ENCODE measurements at regions not wholly inside any gene's neighbourhood (a gene's known extent, or its start where the extent isn't known, plus 50 kb on each side); places are given as distances from the start of the nearest gene placed in this dataset.

DNA sequence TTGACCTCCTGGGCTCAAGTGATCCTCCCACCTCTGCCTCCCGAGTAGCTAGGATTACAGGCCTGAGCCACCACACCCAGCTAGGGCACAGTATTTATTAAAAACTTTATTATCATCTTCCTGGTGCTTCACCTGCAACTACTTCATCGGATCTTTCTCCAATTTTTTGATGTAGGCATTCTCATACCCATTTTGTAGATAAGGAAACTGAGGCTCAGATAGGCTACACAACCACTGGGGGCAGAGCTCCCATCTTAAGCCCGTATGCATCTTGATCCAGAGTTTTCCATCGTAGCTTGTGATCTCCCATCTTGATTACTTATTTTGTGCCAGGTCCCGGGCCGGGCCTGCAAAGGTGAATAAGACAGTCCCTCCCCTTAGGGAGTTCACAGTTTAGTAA, 68.1 kb upstream of the BCOR start:
- no peak for DNase-seq (ENCODE audit: low read depth)

DNA sequence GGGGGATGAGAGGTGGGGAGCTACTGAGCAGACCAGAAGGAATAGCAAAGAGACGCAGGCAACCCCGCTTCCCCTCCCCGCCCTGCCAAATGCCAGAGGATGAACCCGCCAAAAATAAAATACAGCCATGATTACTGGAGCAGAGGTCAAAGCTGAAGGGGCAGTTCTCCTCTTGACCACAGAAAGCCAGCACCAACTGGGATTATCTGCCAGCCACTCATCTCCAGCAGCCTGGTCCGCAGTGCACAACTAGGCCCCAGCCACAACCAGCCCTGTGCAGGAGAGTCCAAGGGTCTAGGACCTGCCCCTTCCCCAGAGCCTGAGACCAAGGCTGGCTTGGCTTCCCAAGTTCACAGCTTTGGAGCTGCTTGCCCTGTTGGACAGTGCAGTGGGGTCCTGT, 67.4 kb upstream of the BCOR start:
- no peak for DNase-seq (ENCODE audit: low read depth)

DNA sequence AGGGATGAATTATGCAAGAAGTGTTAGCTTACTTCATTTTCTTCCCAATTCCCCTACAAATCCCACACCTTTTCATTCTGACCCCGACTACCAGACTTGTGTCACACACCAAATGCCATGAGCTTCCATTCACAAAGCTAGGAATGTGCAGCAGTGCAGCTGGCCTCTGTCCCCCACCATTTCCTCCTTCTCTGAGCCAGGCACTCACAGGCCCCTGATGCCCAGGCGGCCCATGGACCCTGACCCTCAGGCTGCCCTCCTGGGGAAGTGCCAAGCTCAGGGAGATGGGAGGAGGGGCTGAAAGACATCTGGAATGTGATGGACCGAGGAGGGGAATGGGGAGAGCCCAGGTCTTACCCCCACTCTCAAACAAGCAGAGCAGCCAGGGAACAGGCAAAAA, 67.0 kb upstream of the BCOR start:
- no peak for DNase-seq (ENCODE audit: low read depth)

DNA sequence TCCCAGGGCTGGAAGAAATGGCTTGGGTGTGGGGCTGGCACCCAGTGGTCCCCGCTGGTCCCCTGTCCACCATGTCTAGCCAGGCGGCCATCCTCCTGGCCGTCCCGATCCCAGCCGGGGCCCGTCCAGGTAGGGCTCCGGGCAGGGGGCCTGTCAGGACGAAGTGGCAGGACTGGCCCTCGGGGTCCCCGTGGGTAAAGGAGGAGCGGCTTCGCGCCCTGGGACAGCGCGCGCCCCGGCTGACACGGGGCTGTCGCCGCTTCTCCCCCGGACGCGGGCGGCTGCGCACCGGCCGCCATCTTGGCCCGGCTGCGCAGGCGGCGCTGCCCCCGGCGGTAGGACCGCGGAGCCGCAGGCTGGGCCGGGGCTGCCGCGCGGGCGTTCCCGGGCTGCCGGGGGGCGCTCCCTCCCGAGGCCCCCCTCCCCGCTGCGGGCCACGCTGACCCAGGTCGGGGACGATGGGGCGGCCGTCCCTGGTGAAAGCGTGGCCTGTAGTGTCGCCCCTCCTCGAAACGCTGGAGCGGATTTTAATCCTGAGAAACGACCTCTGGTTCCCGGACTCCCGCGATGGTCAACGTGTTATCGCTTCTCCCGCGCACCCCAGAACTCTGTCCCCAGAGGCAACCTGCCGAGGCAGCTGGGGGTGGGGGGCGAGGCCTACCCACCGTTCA, 60.4 kb upstream of the BCOR start:
- no peak for DNase-seq (ENCODE audit: low read depth)

DNA sequence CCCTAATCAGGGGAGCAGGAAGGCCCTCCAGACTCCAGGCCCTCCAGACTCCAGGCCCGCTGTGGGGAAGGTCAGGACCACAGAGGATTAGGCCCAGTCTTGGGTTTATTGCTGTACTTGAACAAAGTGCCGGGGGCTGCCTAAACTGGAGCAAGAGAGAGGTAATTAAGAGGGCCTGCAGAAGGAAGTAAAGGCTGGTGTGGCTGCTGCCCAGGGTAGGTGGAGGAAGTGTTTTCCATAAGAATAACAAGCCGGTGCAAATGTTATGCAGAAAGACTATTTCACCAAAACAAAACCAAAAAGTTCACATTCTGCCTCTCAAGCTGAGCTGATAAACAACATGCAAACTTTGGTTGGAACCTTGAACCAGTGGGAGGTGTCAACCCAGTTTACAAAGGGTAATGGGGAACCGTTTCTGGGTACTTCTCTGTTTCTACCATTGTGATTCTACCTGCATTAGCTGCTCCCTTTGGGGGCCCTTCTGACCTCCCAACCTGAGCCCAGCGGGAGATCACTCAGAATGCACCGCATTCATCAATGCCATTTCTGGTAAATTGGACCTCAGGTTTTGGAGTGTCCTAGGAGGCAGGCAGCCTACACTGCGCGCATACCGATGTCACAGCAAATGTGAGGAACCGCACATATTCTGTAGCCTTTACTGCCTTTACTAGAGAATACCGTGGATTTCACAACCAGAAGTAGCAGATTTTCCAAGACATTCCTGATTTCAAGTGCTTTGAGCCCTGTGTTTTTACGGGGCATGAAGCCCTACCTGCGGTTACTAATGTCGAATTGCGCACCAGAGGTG, 59.7 kb upstream of the BCOR start:
- no peak for DNase-seq (ENCODE audit: low read depth)

DNA sequence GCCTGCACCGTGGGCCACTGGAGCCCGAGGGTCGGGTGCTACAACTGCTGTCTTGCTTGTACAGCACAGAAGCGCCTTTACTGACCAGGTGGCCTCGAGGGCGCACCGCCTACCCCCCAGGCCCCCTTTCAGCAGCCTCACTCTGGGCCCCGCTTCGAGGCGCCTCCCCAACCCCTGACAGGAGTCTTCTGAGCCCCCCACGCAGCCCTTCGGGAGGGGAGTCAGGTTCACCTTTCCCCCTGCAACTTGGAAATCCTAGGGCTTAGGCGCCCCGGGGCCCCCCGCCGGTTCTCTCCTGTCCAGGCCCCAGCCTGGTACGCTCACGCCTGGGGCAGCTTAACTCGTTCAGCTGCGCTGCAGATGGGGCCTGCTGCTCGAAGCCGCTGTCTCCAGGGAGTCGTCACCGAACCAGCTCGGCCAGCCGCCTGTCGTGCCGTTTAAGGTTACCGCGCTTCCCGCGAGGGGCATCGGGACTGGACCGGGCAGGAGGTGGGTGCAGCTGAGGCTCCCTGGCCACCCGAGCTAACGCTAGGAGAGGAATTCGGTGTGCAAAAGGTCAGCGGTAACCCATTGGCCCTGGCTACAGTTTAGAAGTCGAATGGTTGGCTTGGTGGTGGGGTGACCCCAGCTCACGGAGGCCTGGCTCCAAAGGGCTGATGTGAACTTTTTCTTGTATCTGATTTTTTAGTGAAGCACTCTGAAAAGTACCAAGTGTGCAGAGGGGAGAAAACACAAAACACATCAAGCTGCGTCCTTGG, 58.9 kb upstream of the BCOR start:
- DNase-seq (ENCODE audit: low read depth), result no peak

DNA sequence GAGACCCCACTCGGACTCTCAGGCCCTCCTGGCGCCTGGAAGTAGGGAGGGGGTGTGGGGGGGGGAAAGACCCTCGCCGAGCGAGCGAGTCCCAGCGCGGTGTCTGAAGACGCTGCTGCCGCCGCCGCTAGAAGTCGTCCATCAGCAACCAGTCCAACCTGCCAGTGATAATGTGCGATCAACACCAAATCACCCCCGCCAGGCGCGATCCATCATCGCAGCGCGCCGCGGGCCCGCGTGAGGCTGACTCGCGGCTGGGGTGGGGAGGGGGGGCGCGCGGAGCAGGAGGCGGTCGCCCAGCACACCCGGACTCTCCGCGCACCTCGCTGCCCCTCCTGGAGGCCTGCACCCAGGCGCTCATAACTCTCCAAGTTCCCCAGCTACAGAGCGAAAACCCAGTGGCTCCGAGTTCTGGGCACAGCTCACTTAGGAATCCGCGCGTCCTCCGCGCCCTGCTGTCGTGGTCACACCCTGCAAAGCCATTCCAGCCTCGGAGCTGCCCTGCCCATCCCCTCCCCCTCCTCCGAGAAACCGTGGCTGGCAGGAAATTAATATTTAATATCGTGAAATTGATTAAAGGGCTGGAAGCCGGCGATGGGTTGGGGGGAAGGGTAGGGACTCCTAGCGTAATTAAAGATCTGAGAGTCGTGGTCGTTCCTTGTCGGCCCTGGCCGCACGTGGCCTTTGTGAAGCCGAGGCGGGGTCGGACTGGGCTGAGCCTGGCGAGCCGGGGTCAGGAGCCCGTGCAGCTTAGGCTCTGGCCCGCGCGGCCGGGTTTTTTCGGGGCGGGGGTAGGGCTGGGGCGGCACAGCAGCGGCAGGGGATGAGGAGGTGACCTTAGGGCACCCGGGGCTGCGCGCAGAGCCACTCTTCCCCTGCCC, 58.1 kb upstream of the BCOR start:
- DNase-seq (ENCODE audit: low read depth), result no peak

DNA sequence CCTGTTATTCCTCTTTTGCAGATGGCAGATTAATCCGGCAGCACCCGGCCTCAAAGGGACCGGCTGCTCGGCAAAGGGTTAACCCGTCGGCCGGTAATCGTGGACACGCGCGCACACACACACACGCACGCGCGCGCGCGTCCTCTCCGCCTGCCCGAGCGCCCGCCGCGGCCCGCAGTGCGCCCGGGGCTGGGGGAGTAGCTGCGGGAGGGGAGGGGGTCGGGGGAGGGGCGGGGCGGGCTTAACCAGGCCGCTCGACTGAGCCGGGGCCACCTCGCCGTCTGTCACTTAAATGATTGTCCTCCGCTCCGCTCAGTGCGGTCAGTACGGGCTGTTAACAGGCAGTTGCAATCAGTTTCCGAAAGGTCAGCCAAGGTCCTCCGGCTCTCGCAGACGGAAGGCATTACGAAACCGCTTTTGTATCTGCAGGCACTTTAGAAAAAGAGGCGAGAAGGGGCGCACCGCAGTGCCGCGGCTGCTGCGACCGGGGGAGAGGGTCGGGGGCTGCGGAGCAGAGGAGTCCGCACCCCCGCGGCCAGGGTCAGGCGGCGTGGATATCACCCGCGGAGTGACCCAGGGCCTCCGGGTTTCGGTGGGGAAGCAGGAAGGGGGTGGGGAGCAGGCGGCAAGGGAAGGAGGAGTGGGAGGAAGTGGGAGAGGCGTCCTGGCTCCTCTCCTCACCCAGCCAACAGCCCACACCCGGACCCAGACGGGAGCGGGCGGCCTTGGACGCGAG, 57.3 kb upstream of the BCOR start:
- DNase-seq (ENCODE audit: low read depth), result no peak

DNA sequence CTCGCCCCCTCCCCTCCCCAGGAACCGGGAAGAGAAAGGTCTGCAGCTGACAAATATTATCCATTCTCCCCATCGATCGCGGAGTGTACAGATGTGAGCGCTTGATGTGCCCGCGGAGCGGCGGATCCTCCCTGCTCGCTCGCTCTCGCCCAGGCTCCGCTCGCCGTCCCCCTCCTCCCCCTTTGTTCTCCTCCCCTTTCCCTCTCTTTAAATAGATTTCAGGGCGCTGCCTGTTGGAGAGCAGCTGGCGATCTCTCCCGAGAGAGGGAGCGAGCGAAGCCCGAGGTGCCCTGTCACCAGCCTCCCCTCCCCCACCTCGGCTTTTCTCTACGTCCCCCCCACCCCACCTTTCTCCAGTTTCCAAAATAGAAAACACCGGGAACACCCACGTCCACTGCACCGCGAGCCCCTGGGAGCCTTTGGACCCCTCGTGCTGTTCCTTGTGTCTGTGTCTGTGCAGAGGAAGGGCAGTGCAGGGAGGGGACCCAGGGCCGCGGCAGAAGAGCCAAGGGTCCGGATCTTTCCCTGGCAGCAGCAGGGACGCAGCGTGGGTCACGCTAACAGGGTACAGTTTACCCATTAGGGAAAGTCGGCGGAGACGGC, 56.6 kb upstream of the BCOR start:
- DNase-seq (ENCODE audit: low read depth), result no peak

DNA sequence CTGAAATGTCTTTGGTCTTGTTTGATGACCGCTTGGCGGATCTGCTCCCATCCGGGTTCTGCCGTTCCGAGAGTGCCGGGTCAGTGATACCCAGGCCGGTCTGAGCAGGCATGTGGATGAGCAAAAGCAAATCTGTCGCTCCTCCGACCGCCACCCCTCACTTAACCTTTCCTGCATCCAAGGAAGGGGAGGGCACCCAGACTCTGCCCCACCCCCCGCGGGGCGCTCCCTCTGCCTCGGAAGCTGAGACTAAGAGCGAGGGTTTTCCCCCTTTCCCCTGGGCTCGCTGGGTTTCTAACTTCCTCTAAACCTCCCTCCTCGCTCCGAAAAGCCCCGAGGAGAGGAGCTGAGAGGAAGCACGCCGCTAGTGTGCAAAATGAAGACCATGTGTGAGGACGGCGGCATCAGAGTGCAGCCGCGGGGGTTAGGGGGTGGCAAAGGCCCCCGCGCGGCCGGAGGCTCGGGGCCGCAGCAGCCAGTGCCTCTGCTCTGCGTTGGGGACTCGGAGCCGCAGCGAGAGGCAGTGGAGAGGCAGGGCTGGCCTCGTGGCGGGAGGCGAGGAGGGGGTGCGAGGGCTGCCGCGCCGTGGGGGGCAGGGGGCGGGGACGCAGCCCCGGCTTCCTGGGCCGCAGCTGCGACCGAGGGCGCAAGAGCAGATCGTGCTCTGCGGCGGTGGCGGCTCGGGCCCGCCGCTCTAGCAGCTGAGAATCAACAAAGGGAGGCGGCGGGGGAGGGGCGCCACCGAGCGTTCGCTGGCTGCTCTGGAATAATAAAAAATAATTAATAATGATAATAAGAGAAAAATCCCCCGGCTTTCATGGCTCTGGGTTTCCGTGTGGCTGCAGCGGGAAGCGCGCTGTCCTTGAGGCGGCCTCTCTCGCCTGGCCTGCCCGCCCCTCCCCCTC, 55.8 kb upstream of the BCOR start:
- DNase-seq (ENCODE audit: low read depth), result no peak

DNA sequence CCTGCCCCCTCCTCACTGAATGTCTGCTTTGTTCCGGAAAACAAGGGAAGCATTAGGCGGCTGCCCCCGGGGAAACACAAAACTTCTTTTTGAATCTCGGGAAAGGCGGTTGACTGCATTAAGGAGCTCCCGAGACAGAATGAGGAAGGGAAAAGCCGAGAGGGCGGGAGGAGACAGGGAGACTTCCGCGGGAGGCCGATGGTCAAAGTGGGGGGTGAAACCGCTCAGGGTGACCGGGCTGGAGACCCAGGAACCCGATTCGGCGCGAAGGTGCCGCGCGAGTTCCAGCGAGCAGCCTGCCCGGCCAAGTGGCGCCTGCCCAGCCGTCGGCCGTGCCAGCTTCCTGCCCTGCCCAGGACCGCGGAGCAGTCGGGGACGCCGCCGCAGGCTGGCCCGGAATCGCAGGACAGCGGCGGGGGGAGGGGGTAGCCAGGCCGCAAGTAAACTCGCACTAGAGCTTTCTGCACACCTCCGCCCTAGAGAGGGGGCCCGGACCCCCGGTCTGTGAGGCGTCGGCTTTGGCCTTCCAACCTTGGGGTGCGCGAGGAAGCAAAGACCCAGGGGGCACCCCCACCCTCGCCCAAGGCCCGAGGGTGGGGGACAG, 55.1 kb upstream of the BCOR start:
- DNase-seq (ENCODE audit: low read depth), result no peak

DNA sequence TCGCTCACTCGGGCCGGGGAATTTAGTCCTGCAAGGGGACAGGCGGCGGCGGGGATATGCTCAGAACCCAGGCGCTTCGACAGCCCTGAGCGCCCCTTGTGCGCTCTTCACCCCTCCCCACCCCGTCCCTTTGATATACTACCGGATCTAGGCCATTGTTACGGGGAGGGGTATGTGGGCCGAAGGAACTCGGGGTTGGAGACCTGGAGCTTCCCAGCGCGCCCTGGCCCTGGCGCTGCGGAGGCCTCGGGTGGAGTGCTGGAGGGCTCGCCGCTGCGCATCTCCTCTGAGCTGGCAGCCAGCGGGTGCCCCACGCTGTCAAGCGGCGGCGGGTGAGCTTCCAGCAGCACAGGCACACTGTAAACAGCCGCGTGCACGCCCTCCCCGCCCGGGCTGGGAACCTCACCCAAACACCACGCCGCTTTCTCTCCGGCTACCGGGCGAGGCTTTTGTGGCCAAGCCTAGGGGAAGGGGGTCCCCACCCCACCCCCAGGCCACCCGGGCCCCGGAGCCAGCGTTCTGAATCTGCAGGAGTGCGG, 54.5 kb upstream of the BCOR start:
- no peak for DNase-seq (ENCODE audit: low read depth)

DNA sequence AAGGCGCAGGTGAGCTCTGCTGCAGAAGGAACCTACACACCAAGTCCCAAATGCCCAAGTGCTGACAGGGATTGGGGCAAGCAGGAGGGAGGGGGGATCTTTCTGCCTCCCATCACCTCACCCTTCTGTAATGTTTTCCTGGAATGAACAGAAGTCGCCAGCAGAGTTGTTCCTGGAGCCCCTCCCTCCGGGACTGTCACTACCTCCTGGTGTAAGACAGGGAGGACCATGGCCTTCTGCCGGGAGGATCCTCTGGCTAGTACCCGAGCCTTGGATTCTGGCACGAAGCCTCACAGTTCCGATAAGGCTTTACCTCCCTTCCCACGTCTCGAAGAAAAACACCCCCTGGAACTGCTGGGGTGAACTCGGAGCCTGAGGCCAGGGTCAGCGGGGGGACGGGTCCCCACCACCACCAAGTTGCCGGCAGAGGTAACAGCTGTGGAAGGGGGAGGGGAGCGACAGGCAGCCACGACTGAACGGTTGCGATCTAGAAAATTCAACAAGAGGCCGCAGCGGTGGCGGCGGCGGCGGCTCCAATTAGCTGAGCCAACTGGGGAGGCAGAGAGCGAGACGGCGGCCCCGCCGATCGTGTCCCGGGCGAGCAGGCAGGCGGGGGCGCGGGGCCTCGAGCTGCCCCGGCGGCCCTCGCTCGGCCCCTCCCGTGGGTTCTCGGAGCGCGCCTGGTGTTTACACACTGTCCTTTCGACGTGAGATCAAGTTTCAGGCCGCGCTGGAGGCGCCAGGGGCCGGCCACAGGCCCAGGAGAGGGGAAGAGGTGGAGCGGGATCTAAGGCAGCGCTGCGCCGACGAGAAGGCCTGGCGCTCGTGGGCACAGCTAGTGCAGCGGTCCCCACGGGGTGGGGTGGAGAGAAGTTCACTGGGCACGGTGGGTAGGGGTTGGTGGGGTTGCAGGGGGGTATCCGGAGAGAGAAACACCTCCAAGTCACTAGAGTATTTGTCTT, 53.7 kb upstream of the BCOR start:
- DNase-seq (ENCODE audit: low read depth), result no peak

DNA sequence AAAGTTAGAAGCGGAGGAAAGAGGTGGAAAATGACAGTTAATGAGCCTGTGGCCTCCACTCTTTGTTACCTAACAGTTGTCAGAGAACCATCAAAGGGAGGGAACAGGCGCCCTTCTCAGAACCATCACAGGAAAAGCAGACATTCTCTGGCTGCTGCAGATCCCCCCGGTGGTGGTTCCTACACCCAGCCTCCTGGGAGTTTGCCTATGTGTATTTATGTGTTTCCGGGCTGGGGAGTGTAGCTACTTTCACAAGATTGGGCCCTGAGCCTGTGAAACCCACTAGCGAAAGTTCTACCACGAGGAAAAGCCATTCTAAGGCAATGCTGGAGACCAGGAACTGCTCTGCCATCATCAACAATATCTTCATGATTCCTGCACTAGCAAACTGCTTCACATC, 52.7 kb upstream of the BCOR start:
- DNase-seq (ENCODE audit: low read depth), result no peak

DNA sequence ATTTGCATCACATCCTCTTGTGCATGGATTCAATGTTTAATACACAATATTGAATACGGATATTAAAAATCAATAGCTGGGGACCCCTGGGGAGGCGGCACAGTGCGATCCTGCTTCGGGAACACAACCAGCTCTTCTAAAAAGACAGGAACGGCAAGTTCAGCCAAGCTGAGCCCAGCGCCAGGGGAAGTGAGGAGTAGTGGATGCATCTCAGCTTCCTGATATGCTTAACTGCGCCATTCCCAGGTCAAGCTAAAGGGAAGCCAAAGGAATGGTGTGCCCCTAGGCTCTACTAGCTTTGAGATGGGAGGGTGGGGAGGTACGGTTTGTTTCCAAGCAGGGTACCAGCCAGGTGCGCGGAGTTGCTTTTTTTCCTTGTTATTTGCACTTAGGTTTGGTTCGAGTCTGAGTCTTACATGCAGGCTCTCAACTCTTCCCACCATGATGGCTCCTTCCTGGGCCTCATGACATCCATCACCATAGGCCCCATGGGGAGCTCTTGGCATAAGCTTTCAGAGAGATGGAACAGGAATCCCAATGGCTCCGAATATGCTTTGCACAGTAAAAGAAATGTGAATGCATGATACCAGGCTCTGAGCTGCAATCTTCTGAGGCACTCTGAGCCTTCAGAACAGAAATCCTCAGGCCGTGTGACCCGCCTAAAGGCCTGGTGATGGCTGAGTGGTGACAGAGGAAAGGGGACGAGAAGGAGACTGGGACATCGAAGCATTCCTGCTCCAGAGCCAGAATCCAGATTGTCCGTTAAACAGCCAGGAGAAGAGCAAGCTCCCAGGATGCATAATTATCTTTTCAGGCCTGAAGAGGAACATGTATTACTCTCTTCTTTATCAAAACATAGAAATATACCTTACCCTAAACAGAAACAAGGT, 51.8 kb upstream of the BCOR start:
- DNase-seq (ENCODE audit: low read depth), result no peak

DNA sequence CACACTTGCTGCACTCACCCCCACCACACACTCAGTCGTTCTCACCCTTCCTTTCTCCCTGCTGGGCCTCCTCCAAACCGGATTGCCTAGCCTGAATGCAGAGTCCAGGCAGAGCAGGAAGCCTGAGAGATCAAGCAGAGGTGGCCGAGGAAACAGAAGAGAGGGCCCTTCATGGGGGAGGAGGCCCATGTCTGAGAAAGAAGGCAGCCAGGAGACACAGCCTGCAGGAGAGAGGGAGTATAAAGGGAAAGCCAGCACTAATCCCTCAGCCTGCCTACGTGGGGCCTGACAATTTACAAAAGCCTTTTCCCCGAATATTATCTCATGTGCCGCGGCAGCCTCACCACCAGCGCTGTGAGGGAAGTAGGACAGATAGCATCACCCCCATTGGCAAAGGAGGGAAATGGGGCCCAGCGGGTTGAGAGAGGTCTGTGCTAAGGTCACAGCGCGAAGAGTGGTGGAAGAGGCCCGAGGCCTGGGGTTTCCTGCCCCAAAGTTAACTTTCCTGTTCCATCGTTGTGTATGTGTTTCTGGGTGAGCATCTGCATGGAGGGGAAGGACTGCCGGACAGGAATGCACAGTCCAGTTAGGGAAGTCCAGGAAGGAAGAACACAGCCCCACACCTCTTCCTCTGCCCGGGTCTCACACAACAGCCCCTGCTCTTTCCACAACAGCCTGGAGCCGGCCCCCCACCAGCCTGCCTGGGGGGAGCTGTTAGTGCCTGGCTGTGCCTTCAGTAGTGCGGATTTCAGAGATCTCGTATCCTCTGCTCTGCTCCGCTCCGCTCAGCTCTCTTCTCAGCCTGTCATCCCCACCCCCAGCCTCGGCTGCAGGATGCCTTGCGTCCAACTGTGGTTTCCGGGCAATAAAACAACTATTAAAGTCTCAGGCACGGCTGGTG, 50.9 kb upstream of the BCOR start:
- DNase-seq (ENCODE audit: low read depth), result no peak
